ENCODE measurements at regions not wholly inside any gene's neighbourhood (a gene's known extent, or its start where the extent isn't known, plus 50 kb on each side); places are given as distances from the start of the nearest gene placed in this dataset.

- H3K36me3 Mint-ChIP-seq, result no peaks in the 10 kb centered on the region
- no peak for DNase-seq (ENCODE audit: low spot score in 2 of 2, unreplicated experiment in 2 of 2)
- H3K27ac Mint-ChIP-seq, result no peak overlapping the region
- H3K9me3 Mint-ChIP-seq, result peaks cover 6% of the 10 kb centered on the region
- no peak overlapping the region for H3K4me3 Mint-ChIP-seq
- TF ChIP-seq CTCF (IDR thresholded peaks at IDR 0.05; ENCODE audit: unreplicated experiment), result no peak
- H3K27me3 Mint-ChIP-seq (ENCODE audit: low read depth), result no peaks in the 10 kb centered on the region
- peaks cover 14% of the 10 kb centered on the region for H3K4me1 Mint-ChIP-seq
These were observed 338.9 kb upstream of the CADM1 start for GRCh38 chr11:115843111-115843510.

GRCh38 chr11:115820026-115820425 is 315.8 kb upstream of the CADM1 start:
- no peaks in the 10 kb centered on the region for H3K4me1 Mint-ChIP-seq
- DNase-seq (ENCODE audit: low spot score in 2 of 2, unreplicated experiment in 2 of 2), result no peak
- no peak for TF ChIP-seq CTCF (IDR thresholded peaks at IDR 0.05; ENCODE audit: unreplicated experiment)
- no peak overlapping the region for H3K27ac Mint-ChIP-seq
- H3K9me3 Mint-ChIP-seq, result peaks cover 33% of the 10 kb centered on the region
- peaks cover 8% of the 10 kb centered on the region for H3K36me3 Mint-ChIP-seq
- H3K27me3 Mint-ChIP-seq (ENCODE audit: low read depth), result no peaks in the 10 kb centered on the region
- H3K4me3 Mint-ChIP-seq, result no peak overlapping the region

GRCh38 chr11:115819014-115819413 is 314.8 kb upstream of the CADM1 start:
- H3K4me1 Mint-ChIP-seq, result no peaks in the 10 kb centered on the region
- H3K27me3 Mint-ChIP-seq (ENCODE audit: low read depth), result no peaks in the 10 kb centered on the region
- no peak overlapping the region for H3K27ac Mint-ChIP-seq
- H3K4me3 Mint-ChIP-seq, result no peak overlapping the region
- DNase-seq (ENCODE audit: low spot score in 2 of 2, unreplicated experiment in 2 of 2), result no peak
- no peak for TF ChIP-seq CTCF (IDR thresholded peaks at IDR 0.05; ENCODE audit: unreplicated experiment)
- peaks cover 33% of the 10 kb centered on the region for H3K9me3 Mint-ChIP-seq
- peaks cover 8% of the 10 kb centered on the region for H3K36me3 Mint-ChIP-seq

GRCh38 chr11:115817844-115818468 is 313.7 kb upstream of the CADM1 start:
- Mint-ChIP-seq H3K4me1 (no peaks in the 10 kb centered on the region), H3K27ac (no peak overlapping the region), H3K4me3 (no peak overlapping the region), H3K9me3 (peaks cover 33% of the 10 kb centered on the region), H3K27me3 (ENCODE audit: low read depth) (no peaks in the 10 kb centered on the region), H3K36me3 (peaks cover 8% of the 10 kb centered on the region)
- no peak for TF ChIP-seq CTCF (IDR thresholded peaks at IDR 0.05; ENCODE audit: unreplicated experiment)
- no peak for DNase-seq (ENCODE audit: low spot score in 2 of 2, unreplicated experiment in 2 of 2)

GRCh38 chr11:115808351-115808940 is 304.2 kb upstream of the CADM1 start:
- no peaks in the 10 kb centered on the region for H3K27me3 Mint-ChIP-seq (ENCODE audit: low read depth)
- H3K27ac Mint-ChIP-seq, result no peak overlapping the region
- no peak for DNase-seq (ENCODE audit: low spot score in 2 of 2, unreplicated experiment in 2 of 2)
- peaks cover 7% of the 10 kb centered on the region for H3K36me3 Mint-ChIP-seq
- TF ChIP-seq CTCF (IDR thresholded peaks at IDR 0.05; ENCODE audit: unreplicated experiment), result no peak
- no peaks in the 10 kb centered on the region for H3K4me1 Mint-ChIP-seq
- H3K9me3 Mint-ChIP-seq, result peaks cover 38% of the 10 kb centered on the region
- H3K4me3 Mint-ChIP-seq, result no peak overlapping the region

Data from mesothelial cell of epicardium (in vitro differentiated cells).